Keratinocyte (primary cell): ENCODE measurements at regions not wholly inside any gene's neighbourhood (a gene's known extent, or its start where the extent isn't known, plus 50 kb on each side); places are given as distances from the start of the nearest gene placed in this dataset.

Source experiments
- CTCF ChIP-seq, 3 experiments: IDR thresholded peaks in 1 of 3; conservative IDR thresholded peaks in 1 of 3; optimal IDR thresholded peaks in 1 of 3; 2 replicates in 2 of 3; 3 replicates in 1 of 3; pipeline versions ENCODE3 to v1.5.1; 2011; ENCODE audit warnings: low read length in 3 of 3, mild to moderate bottlenecking in 3 of 3, moderate library complexity in 2 of 3, control low read depth in 1 of 3, inconsistent platforms in 1 of 3; ENCODE audit not compliant: insufficient read depth in 2 of 3; ENCODE audit errors: extremely low read depth in 1 of 3
- EZH2 ChIP-seq: IDR thresholded peaks from one replicate; pipeline ENCODE4 v1.6.1; 2012; ENCODE audit warnings: inconsistent platforms, mild to moderate bottlenecking, low read length, moderate library complexity

GRCh38 chr5:88542786-88543185 is 274.1 kb upstream of the TMEM161B start:
- TF ChIP-seq CTCF (optimal IDR thresholded peaks at IDR 0.05 in 1 of 3, IDR thresholded peaks at IDR 0.05 in 1 of 3, conservative IDR thresholded peaks at IDR 0.05 in 1 of 3; ENCODE audit: extremely low read depth in 1 of 3, insufficient read depth in 2 of 3, low read length in 3 of 3): no peak
- TF ChIP-seq EZH2: no peak
